NCI-H460 (cell line): ENCODE measurements at regions not wholly inside any gene's neighbourhood (a gene's known extent, or its start where the extent isn't known, plus 50 kb on each side); places are given as distances from the start of the nearest gene placed in this dataset.

Source experiments
- DNase-seq: peaks from one replicate; pipeline ENCODE4 v3.0.0-alpha.2; 2016; ENCODE audit warnings: low read depth; ENCODE audit errors: extremely low read depth

GRCh38 chr9:109910671-109911518, 130.9 kb downstream of the PALM2AKAP2 start:
- DNase-seq = no peak

DNA sequence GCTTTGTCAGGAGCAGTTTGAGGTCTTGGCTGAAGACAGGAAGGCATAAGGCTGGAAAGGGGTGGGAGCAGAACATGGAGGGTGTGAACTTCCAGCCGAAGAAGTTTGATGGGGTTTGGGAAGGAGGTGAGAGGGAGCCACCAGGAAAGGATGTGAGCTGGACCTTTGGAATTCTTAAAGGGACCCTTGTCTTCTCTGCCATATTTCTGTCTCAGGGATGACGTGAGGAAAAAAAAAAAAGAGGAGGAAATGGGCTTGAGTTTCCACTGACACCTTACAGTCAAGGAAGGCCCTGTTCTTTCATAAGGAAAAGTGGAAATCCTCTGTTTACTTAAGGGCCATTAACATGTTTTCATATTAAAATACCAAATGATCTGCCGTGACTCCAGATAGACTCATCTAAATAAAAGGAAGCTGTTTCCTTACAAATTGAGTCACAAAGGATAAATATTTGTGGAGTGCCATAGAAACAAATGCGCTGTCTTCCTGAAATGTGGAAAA, 132.1 kb downstream of the PALM2AKAP2 start:
- DNase-seq = no peak

- DNase-seq = no peak
These were observed 132.9 kb downstream of the PALM2AKAP2 start for GRCh38 chr9:109912726-109913460.

GRCh38 chr9:109913461-109913810, 133.4 kb downstream of the PALM2AKAP2 start:
- no peak for DNase-seq

- DNase-seq = no peak
These were observed 134.5 kb downstream of the PALM2AKAP2 start for GRCh38 chr9:109914280-109915027.

DNA sequence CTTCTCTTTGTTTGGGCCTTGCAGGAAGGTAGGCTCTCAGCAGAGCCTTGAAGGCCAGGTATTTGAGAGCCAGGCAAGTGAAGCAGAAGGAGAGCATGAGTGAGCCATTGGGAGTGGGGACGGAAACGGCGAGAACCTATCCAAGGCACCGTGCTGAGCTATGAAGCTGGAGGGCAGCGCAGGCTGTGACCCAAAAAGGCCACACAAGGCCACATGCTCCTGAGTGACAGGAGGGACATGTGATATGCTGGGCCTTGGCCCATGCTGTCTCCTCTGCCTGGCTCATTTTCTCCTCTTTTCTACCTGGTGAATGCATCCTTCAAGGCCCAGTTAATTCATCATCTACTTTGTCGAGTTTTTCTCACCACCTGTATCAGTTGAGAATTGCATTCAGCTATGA, 136.3 kb downstream of the PALM2AKAP2 start:
- no peak for DNase-seq

GRCh38 chr9:109918339-109919163, 138.6 kb downstream of the PALM2AKAP2 start:
- no peak for DNase-seq

GRCh38 chr9:109919736-109920408, 139.9 kb downstream of the PALM2AKAP2 start:
- no peak for DNase-seq

DNA sequence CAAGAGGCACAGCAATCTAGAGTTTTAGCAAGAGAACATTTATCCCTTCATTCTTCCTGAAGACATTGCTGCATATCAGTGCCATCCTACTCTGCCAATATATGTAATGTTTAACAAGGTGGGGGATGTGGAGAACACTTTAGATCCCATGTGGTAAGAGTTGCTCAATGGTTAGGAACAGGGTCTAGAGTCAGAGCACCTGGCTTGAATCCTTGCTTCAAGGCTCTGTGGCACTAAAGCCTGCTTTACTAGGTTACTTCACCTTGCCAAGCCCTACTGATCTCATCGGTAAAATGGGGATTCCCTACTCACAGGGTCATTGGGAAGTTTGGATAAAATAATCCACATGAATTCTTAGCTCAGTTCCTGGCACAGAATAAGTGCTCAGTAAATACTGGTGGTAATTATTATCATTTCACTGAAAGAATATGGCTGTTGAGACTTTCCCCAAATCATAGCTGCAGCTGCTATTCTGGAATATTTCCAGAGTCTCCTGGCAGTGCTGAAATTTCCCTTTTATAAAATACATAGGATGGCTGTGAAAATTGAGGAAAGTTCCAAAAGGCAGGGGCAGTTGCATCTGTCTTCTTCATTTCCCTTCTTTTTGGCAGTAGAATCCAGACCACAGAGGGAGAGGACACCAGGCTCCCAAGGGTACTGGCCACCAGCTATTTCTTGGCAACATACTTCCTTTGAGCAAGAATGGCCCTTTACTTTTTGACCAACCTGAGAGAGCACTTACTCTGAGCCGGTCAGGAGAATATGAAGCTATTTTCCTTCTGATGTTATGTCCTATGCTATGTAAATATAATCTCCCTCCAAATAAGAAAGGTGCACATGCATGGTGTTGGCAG, 142.8 kb downstream of the PALM2AKAP2 start:
- DNase-seq = no peak

- no peak for DNase-seq
These were observed 143.4 kb downstream of the PALM2AKAP2 start for GRCh38 chr9:109923471-109923760.

DNA sequence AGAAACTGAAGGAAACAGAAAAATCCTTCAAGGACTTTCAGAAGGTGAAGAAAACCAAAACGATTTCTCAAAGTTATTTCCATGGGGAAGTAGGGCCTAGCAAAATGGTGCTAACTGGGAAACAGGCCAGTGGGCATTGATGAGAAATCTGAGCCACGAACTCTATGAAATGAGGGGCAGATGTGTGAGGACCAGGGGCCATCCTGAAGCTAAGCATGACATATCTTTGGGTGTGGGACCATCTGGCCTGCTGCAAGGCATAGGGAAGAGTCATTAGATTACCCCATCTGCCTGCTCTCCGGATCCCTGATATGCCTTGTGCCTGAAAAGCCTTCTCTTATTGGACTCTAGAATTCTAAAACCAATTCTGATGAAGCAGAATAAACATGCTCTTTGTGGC, 143.8 kb downstream of the PALM2AKAP2 start:
- DNase-seq = no peak

- no peak for DNase-seq
These were observed 145.8 kb downstream of the PALM2AKAP2 start for GRCh38 chr9:109925799-109926198.

DNA sequence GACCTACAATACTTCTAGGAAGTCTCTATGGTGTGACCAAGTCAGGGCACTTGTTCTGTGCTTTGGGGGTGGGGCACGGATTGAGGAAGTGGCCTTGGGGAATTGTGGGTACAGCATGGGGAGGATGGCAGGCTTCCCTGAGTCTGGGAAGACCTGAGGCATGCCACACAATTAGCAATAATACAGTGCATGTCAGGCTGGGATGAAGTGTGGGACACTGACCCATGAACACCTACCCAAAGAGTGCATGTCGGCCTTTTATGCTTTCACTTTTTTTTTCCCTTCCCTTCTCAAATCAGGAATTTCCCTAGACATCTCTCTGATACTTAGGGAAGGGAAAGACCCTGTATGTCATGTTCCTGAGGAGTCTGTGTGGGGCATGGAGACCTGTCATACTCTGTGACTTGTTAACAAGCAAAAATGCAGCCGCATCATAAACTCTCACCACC, 146.4 kb downstream of the PALM2AKAP2 start:
- DNase-seq = no peak

- no peak for DNase-seq
These were observed 151.6 kb downstream of the PALM2AKAP2 start for GRCh38 chr9:109931623-109932022.

DNA sequence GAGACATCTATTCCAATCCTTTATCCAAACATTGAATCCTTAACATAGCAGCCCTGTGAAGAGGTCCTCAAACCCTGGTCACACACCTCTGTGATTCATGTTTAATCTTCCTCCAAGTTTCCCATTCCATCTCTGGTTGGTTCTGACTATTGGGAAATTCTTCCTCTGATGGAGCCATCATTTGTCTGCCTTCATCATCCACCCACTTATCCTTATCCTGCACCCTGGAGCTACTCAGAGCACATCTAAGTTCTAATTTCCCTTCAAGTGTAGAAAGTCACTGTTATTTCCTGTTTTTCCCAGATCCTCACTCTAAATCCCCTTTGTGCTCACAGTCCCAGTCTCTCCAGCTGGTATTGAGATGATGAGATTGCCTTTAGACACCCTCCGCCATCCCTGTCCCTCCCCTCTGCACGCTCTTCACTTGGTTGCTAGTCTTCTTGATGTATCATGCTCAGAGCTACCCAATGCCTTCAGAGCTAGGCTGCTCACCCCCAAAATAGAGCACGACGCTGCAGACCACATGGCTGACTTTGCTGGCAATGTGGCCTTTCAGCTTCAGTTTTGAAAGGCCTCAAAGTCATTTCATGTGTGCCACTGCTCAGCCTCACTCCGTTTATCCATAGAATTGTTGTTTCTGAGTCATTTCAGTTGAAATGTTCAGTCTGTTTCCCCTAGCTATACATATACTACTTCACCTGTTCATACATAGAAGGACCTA, 154.3 kb downstream of the PALM2AKAP2 start:
- no peak for DNase-seq

- DNase-seq = no peak
These were observed 154.8 kb downstream of the PALM2AKAP2 start for GRCh38 chr9:109934857-109935215.

GRCh38 chr9:109935406-109936087, 155.5 kb downstream of the PALM2AKAP2 start:
- no peak for DNase-seq
